GM18519 (cell line): ENCODE measurements at regions not wholly inside any gene's neighbourhood (a gene's known extent, or its start where the extent isn't known, plus 50 kb on each side); places are given as distances from the start of the nearest gene placed in this dataset.
"Not testable (repeated sequence)": the region's sequence is repeated elsewhere in the genome, so short reads cannot be mapped to it uniquely, and the experiment has no call there.

ENCODE experiments used
- ATAC-seq: cut with Tn5 transposase; IDR thresholded peaks from one replicate; pipeline ENCODE4 v1.9.1; 2021; ENCODE audit warnings: mild to moderate bottlenecking, moderate library complexity; ENCODE audit not compliant: unreplicated experiment, low FRiP score

DNA sequence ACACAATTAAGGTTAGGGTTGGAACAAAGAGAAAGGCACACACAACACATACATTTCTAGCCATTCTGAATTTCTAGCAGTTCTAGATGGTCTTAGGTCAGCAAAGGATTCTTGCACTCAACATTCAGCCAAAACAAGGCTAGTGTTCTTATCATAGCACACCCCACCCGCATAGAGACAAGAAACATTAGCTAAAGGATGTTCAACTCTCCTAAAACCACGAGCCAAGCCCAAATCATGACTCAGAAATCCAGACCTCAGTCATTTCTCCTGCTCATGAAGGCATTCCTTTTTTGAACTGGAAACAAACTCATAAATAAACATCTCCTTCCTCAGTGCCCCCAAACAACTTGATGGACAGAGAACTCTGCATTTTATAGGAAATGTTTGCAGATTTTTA is 293.0 kb upstream of the NOTCH2NLA start:
- ATAC-seq: not testable (repeated sequence)

DNA sequence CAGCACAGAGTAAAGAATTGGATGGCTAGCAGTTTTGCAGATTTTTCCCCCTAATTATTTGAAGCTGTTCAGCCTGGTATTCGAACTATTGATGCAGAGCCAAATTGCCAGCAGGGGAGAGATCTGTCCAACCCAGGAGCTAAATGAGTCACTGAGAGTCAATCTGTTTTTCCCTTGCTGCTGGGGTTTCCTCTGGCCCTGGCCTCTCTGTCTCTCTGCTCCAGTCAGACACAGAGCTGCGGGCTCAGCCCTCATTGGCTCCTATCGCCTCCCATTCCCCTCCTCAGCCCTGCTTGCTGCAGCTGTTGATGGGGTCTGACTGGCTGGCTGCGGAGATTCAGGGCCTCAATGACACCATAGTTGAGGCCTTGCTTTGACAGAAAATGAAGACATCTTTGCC is 284.9 kb upstream of the NOTCH2NLA start:
- not testable (repeated sequence) for ATAC-seq

DNA sequence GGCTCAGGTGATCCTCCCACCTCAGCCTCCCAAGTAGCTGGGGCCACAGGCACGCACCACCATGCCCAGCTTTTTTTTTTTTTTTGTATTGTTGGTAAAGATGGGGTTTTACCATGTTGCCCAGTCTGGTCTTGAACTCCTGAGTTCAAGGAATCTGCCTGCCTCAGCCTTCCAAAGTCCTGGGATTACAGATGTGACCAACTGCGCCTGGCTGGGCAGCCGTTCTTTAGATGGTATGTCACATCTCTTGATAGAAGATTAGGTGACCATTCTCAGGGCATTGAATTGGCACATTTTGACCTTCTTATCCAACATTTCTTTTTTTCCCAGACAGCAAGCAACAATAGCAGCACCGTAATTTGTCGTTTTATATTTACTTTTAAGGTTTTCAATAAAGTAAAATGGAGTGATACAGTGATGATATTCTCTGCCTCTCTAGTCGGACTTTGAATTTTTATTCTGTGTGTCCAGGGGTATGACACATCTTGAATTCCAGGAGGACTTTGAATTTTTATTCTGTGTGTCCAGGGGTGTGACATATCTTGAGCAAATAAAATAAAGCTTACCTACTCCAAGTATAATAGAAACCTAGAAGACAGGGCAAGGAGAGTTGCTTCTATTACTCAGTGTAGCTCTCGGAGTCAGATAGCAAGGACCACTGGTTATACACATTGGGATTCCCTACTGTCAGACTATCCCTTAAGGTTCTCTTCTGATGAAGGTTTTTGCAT is 282.4 kb upstream of the NOTCH2NLA start:
- not testable (repeated sequence) for ATAC-seq

DNA sequence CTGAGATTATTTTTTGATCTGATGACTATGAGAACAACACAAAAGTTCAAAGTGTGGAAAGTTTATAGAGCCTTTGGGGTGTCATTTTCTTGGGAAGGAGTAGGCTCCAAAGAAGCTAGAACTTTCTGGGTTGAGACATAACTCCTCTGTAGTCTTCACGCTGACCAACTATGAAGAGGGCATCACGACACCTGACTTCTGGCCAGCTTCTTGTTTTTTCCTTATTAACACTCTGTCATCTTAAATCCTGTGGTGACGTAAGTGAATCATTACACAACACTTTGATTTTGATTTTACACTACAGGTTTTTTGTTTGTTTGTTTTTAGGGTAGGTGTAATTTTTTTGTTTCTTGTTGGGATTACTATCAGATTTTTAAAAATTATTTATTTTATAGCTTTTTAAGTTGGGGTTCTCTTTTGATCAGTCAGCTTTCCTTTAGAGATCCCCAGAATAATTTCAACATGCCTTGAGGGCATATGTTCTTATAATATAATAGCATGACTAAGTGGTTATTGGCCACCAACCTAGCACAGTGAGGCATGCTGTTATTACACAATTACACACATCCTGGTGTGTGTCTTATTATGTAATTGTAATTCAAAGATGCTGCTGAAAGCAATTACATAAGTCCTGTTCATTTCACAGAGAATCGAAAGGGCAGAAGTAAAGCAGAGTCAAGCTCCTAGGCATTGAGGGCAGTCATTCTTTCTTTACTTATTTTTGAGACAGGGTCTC is 281.6 kb upstream of the NOTCH2NLA start:
- not testable (repeated sequence) for ATAC-seq

DNA sequence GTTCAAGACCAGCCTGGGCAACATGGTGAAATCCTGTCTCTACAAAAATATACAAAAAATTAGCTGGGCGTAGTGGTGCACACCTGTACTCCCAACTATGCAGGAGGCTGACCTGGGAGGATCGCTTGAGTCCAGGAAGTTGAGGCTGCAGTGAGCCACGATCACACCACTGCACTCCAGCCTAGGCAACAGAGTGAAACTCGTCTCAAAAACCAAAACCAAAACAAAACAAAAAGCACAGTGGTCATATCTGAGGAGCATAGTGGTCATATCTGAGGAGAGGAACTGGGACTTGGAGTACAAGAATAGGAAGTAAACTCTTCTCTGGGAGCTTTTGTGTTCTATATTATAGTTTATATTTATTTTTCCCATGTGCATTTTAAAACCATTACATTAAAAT is 275.3 kb upstream of the NOTCH2NLA start:
- not testable (repeated sequence) for ATAC-seq

DNA sequence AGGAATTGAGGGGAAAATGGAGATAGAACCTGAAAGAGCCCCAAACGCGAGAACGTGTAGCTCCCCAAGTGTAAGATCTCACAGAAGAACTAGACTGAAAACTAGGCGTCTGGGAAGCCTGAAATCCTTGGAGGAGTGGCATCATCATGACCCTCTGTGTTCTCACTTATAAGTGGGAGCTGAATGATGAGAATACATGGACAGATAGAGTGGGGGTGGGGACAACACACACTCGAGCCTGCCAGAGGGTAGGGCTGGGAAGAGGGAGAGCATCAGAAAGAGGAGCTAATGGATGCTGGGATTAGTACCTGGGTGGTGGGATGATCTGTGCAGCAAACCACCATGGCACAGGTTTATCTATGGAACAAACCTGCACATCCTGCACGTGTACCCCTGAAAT is 258.7 kb upstream of the NOTCH2NLA start:
- not testable (repeated sequence) for ATAC-seq

DNA sequence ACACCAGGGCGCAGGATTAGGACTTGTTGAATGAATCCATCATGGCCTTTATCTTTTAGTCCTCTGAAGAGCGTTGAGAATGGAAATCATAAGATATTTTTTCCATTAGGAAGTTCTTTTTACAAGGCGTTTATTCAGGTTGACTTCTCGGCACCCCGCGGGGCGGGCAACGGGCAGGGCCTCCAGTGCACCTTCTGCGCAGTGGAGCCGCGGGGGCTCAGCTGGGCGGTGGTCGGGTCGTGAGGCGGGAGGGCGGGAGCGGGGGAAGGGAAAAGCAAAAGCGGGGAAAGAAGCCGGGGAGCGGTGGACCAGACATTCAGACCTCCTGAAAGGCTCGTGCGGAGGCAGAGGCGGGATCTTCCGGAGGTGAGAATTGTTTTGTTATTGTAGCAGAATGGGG is 258.3 kb upstream of the NOTCH2NLA start:
- not testable (repeated sequence) for ATAC-seq

DNA sequence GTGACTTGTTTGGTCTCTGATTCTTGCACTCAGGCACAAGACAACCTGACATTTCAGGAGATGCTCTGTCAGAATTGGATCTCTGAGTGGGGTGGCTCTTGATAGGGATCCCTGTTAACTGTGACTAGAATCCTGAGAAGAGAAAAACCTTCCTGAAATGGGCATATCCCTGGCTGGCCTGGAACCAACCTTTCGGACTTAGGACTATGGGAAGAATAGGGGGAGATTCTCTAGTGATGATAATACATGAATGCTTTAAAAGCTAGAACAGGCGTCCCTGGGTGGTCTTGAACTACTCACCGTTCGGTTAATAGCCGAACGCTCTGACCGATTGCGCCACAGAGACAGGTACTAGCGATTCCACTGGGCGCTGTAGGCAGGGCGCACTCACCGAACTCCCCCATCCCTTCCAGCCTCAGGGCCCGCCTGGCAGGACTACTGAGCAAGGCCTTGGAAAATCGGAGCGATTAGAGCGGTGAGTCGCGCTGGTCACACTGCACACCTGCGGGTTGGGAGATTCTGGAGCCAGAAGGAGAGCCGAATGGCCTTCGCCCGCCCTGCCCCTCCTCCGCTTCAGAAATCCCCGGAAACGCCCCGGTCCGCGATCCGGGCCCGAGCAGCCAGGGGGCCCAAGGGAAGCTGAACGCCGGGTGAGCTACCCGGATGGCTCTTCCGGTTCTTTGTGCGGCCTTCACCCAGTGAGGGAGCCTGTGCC is 257.6 kb upstream of the NOTCH2NLA start:
- ATAC-seq: not testable (repeated sequence)

DNA sequence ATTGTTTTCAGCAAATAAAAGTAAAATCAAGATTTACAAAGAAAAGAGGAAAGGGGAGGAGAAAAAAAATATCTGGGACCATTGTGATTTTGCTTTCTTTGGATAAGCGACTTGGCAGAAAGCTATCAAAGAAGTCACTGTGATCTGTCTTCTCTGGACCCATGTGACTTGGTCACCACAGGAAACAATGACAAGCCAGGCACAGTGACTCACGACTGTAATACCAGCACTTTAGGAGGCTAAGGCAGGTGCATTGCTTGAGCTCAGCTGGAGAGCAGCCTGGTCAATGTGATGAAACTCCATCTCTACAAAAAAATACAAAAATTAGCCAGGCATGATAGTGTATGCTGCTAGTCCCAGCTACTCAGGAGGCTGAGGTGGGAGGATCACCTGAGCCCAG is 255.4 kb upstream of the NOTCH2NLA start:
- not testable (repeated sequence) for ATAC-seq

DNA sequence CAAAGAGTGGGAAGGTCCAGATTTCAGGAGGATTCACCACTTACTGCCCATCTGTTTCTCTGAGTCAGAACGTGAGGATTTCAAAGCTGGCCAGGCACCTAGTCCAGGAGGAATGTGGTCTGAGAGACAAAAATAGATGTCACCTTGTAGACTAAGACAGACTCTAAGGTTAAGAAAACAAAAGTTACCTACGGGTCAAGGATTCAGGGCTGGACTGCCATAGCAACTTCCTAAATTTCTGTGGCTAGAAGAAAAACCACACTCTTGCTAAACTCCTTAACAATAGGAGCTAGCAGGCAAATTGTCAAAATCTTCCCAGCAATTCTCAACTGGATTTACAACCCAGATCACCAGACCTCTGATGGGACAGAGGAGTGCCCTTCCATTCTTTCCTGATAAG is 250.4 kb upstream of the NOTCH2NLA start:
- not testable (repeated sequence) for ATAC-seq

DNA sequence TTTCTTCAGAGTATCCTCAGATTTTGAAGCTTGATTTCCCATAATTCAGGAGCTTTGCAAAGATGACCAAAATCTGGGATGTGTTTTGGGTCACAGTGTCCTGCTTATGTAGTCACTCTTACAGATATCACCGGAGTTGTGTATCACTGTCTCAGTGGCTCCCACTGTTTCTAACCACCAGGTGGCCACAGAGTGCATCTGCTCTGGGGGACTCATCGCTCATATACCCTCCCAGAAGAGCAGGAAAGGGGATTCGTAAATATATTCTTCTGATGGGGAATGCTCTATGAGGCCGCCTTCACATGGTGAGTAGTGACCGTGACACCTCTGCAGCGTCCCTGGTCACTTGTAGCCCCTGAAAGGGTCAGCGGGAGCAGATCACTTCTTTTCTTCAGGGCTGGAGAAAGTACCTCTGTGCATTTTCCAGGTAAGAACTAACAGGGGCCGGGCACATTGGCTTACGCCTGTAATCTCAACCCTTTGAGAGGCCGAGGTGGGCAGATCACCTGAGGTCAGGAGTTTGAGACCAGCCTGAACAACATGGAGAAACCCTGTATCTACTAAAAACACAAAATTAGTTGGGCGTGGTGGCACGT is 249.4 kb upstream of the NOTCH2NLA start:
- not testable (repeated sequence) for ATAC-seq

DNA sequence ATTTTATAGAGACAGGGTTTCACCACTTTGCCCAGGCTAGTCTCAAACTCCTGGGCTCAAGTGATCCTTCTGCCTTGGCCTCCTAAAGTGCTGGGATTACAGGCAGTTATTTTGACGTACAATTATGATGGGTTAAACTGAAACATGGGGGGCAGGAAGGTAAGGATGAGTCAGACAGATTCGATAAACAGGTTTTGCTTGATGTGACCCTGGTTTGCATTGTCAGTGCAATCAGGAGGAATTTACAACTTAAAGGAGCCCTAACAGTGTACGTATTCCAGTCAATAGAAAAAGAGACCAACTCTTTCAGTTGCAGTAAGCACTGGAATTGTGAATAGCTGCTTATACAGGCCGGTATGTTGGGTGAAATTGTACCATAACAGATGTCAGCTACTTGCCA is 246.3 kb upstream of the NOTCH2NLA start:
- ATAC-seq: not testable (repeated sequence)

DNA sequence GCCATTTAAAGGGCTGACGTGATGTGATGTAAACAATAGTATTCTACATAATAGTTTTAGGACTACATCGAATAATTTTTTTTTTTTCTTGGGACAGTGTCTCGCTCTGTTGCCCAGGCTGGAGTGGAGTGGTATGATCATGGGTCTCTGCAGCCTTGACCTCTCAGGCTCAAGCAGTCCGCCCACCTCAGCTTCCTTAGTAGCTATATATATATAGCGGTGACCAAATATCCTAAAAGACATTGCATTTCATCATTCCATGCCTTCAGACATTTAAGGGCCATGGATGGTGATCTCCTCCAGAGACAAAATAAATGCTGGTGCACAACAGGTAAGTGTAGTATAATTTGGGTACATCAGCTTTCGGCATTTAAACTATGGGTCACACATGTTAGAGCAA is 245.4 kb upstream of the NOTCH2NLA start:
- not testable (repeated sequence) for ATAC-seq

DNA sequence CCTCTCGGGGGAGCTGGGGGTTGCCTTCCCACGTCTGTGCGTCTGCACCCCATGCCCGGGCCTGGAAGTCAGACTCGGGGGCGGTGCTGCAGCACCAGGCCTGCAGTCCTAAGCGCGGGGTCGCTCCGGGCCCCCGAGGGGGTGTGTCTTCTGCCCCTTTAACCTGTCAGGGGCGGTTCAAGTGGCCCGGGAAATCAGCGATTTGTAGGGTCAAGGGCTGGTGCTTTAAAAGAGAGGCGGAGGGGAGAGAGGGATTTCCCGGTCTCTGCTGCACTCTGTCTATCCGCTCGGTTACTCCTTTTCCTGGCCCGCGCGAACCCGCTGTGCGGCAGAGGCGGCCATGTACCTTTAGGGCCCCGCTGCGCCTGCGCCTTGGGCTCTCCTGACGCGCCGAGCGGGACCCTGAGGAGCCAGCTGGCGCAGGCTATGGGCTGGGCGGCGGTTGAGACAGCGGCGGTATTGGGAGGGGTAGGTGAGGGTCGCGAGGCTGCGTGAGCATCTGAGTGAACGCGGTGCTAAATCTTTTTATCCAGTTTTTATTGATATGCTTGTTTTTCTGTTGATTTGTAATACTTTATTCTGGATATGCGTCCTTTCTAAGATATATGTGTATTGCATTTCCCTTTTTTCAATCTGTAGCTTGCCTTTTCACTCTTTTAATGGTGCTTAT is 243.5 kb upstream of the NOTCH2NLA start:
- ATAC-seq: not testable (repeated sequence)

DNA sequence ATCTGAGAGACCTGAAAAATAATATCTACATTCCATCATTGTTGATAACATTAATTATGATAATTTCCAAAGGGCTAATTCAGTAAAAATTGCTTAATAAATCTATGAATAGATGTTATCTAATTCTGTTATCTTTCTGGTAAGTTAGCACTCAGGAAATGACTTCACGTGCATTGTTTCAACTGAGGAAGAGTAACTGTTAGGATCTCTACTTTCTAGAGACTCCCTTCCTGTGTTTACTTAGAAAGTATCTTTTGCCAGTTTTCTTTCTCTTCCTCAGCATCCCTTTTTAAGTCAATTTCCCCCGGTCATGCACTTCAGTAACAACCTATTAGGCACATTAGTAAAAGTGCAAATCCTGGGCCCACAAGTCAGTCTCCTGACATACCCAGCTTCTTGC is 231.1 kb upstream of the NOTCH2NLA start:
- ATAC-seq: not testable (repeated sequence)

DNA sequence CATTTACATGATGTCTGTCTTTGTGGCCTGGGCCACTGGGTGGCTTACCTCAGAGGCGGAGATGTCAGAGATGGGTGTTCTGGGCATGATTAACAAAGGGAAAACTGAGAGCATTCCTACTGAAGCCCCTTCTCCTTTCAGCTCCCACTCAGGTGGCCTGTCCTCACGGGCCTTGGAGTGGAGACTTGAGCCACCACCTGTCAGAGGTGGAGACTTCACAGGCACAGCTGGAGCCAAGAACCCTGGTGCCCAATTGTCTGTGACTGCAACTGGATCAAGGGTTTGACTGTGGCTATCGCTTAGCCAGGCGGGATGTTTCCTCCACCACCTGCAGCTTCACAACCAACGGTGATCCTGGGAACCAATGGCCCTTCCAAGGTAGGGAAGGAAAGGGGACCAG is 230.5 kb upstream of the NOTCH2NLA start:
- not testable (repeated sequence) for ATAC-seq

DNA sequence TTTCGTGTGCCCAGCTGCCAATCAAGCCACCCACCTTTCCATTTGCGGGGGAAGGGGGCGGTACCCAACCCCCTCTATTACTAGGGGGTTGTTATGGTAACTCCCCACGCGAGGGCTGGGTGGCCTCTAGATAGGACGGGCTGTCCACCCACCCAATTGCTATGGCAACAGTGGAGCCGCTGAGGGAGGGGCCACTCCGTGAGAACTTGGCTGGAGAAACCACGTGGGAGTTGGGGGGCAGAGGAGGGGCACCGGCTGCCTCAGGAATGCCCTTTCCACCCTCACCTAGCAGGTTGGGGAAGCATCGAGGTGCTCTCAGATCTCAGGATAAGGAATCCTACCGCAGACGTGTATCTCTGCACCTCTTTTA is 220.0 kb upstream of the NOTCH2NLA start:
- ATAC-seq: not testable (repeated sequence)

DNA sequence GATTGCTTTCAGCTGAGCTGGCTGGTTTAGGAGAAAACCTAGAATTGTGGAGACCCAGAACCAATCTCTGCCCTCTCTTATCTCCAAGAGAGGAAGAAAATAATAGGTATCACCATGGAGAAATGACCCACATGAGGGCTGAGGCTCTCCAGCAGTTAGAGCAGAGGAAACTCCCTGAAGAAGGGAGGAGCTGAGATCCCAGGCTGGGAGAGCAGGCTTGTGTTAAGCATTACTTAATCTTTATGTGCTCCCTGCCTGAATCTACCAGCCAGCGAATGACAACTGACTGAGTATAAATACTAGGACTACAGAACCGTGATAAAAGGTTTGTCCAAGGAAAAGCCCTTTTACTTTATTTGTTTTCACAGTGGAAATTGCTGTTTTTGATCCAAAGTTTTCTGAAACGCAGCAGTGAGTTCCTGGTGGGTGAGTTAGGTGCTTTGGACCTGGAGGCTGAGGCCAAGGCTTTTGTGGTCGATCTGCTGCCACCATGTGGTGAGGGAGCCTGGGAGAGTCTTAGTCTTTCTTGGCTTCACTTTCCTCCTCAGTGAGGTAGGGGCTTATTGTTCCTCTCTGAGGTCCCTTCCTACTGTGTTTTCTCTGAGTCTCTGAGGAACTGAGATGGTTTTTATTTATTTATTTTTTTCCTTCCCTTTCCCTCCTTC is 219.5 kb upstream of the NOTCH2NLA start:
- ATAC-seq: not testable (repeated sequence)

DNA sequence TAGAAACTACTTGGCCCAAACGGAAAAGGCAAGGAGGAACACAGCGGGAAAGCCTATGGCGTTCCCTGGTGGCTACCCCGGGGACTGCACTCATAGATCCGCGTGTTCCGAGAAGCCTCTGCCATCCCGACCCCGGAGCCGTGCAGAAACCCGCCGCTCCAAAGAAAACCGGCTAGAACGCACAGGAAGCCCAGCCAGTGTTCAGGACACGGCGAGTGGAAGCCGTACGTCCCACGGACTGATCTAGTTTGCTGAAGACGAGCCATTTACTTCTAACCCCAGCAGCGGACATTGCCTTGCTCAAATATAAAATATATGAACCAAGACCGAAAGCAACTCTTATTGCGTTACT is 215.0 kb upstream of the NOTCH2NLA start:
- not testable (repeated sequence) for ATAC-seq
